Activated T-helper 2 cell treated with anti-CD3 and anti-CD28 coated beads, Interferon-gamma antibody, Interleukin-2, Interleukin-4, amounts not matched to agents 10 μg/mL and 5 μg/mL and 100 μg/mL, durations not matched to agents 14 hours and 24 hours and 36 hours (primary cell): ENCODE measurements at regions not wholly inside any gene's neighbourhood (a gene's known extent, or its start where the extent isn't known, plus 50 kb on each side); places are given as distances from the start of the nearest gene placed in this dataset.

Experiments used
- DNase-seq: peaks from one replicate; pipeline ENCODE4 v3.0.0; 2021; ENCODE audit warnings: low spot score
- H3K27ac Mint-ChIP-seq: one replicate; pipeline ENCODE4 v1.8.0; 2021; ENCODE audit warnings: mixed read lengths
- H3K27me3 Mint-ChIP-seq: one replicate; pipeline ENCODE4 v1.8.0; 2021; ENCODE audit warnings: low read depth, mixed read lengths
- H3K36me3 Mint-ChIP-seq: one replicate; pipeline ENCODE4 v1.8.0; 2021; ENCODE audit warnings: low read depth, mixed read lengths
- H3K4me1 Mint-ChIP-seq: one replicate; pipeline ENCODE4 v1.8.0; 2021; ENCODE audit warnings: low read depth, mixed read lengths
- H3K4me3 Mint-ChIP-seq: one replicate; pipeline ENCODE4 v1.8.0; 2021; ENCODE audit warnings: low read depth, mild to moderate bottlenecking, moderate library complexity, mixed read lengths
- H3K9me3 Mint-ChIP-seq: one replicate; pipeline ENCODE4 v1.8.0; 2021; ENCODE audit warnings: mixed read lengths
- intact Hi-C: fragments of 100-400 bp; cut with micrococcal nuclease; formaldehyde crosslinking; loops from one replicate; pipeline ENCODE4 v1.15.1; 2023

GRCh38 chr1:106494646-106495045, 561.8 kb upstream of the PRMT6 start:
- H3K4me1 Mint-ChIP-seq = no peaks in the 10 kb centered on the region
- H3K27ac Mint-ChIP-seq = no peak overlapping the region
- no peak for DNase-seq
- no peak overlapping the region for H3K4me3 Mint-ChIP-seq
- H3K27me3 Mint-ChIP-seq = no peaks in the 10 kb centered on the region
- intact Hi-C loops = no loop called here
- peaks cover 13% of the 10 kb centered on the region for H3K9me3 Mint-ChIP-seq
- H3K36me3 Mint-ChIP-seq = no peaks in the 10 kb centered on the region

- H3K9me3 Mint-ChIP-seq = peaks cover 19% of the 10 kb centered on the region
- intact Hi-C loops = no loop called here
These were observed 558.2 kb upstream of the PRMT6 start for GRCh38 chr1:106498238-106498637.

GRCh38 chr1:106502659-106503058, 553.8 kb upstream of the PRMT6 start:
- H3K27ac Mint-ChIP-seq = no peak overlapping the region
- intact Hi-C loops = no loop called here

More at GRCh38 chr1:106498238-106498637, 558.2 kb upstream of the PRMT6 start:
- H3K4me3 Mint-ChIP-seq = no peak overlapping the region
- DNase-seq = no peak
- H3K27me3 Mint-ChIP-seq = no peaks in the 10 kb centered on the region
- H3K4me1 Mint-ChIP-seq = no peaks in the 10 kb centered on the region
- H3K27ac Mint-ChIP-seq = no peak overlapping the region
- H3K36me3 Mint-ChIP-seq = no peaks in the 10 kb centered on the region

GRCh38 chr1:106515375-106515774, 541.1 kb upstream of the PRMT6 start:
- Mint-ChIP-seq H3K4me3 (no peak overlapping the region), H3K9me3 (peaks cover 13% of the 10 kb centered on the region), H3K27ac (no peak overlapping the region), H3K36me3 (no peaks in the 10 kb centered on the region), H3K27me3 (no peaks in the 10 kb centered on the region), H3K4me1 (no peaks in the 10 kb centered on the region)
- DNase-seq = no peak
- intact Hi-C loops = no loop called here

More at GRCh38 chr1:106502659-106503058, 553.8 kb upstream of the PRMT6 start:
- Mint-ChIP-seq H3K9me3 (peaks cover 23% of the 10 kb centered on the region), H3K27me3 (no peaks in the 10 kb centered on the region), H3K4me1 (no peaks in the 10 kb centered on the region), H3K36me3 (no peaks in the 10 kb centered on the region), H3K4me3 (no peak overlapping the region)
- DNase-seq = no peak

GRCh38 chr1:106517224-106517623, 539.2 kb upstream of the PRMT6 start:
- H3K4me3 Mint-ChIP-seq = no peak overlapping the region
- no peaks in the 10 kb centered on the region for H3K36me3 Mint-ChIP-seq
- no peak for DNase-seq
- H3K27me3 Mint-ChIP-seq = no peaks in the 10 kb centered on the region
- peaks cover 10% of the 10 kb centered on the region for H3K9me3 Mint-ChIP-seq
- no peaks in the 10 kb centered on the region for H3K4me1 Mint-ChIP-seq
- H3K27ac Mint-ChIP-seq = no peak overlapping the region
- intact Hi-C loops = no loop called here

GRCh38 chr1:106523497-106523896, 533.0 kb upstream of the PRMT6 start:
- intact Hi-C loops = no loop called here

GRCh38 chr1:106524631-106525030, 531.8 kb upstream of the PRMT6 start:
- Mint-ChIP-seq H3K27me3 (no peaks in the 10 kb centered on the region), H3K9me3 (peaks cover 33% of the 10 kb centered on the region), H3K4me3 (no peak overlapping the region), H3K27ac (no peak overlapping the region), H3K4me1 (no peaks in the 10 kb centered on the region), H3K36me3 (no peaks in the 10 kb centered on the region)
- no peak for DNase-seq
- intact Hi-C loops = no loop called here

More at GRCh38 chr1:106523497-106523896, 533.0 kb upstream of the PRMT6 start:
- H3K36me3 Mint-ChIP-seq = no peaks in the 10 kb centered on the region
- H3K4me3 Mint-ChIP-seq = no peak overlapping the region
- no peaks in the 10 kb centered on the region for H3K27me3 Mint-ChIP-seq
- H3K4me1 Mint-ChIP-seq = no peaks in the 10 kb centered on the region
- H3K27ac Mint-ChIP-seq = no peak overlapping the region
- peaks cover 24% of the 10 kb centered on the region for H3K9me3 Mint-ChIP-seq
- no peak for DNase-seq

GRCh38 chr1:106526650-106527049, 529.8 kb upstream of the PRMT6 start:
- Mint-ChIP-seq H3K9me3 (peaks cover 48% of the 10 kb centered on the region), H3K4me3 (no peak overlapping the region), H3K36me3 (no peaks in the 10 kb centered on the region), H3K27ac (no peak overlapping the region), H3K4me1 (no peaks in the 10 kb centered on the region), H3K27me3 (no peaks in the 10 kb centered on the region)
- intact Hi-C loops = no loop called here
- no peak for DNase-seq

GRCh38 chr1:106534612-106535011, 521.9 kb upstream of the PRMT6 start:
- no peak overlapping the region for H3K27ac Mint-ChIP-seq
- intact Hi-C loops = no loop called here
- no peaks in the 10 kb centered on the region for H3K4me1 Mint-ChIP-seq
- H3K9me3 Mint-ChIP-seq = peaks cover 41% of the 10 kb centered on the region
- H3K27me3 Mint-ChIP-seq = no peaks in the 10 kb centered on the region
- DNase-seq = no peak
- H3K36me3 Mint-ChIP-seq = no peaks in the 10 kb centered on the region
- H3K4me3 Mint-ChIP-seq = no peak overlapping the region

- no peaks in the 10 kb centered on the region for H3K4me1 Mint-ChIP-seq
- intact Hi-C loops = no loop called here
- DNase-seq = no peak
- no peaks in the 10 kb centered on the region for H3K36me3 Mint-ChIP-seq
- no peak overlapping the region for H3K27ac Mint-ChIP-seq
- H3K9me3 Mint-ChIP-seq = peaks cover 34% of the 10 kb centered on the region
- H3K27me3 Mint-ChIP-seq = no peaks in the 10 kb centered on the region
- H3K4me3 Mint-ChIP-seq = no peak overlapping the region
These were observed 519.7 kb upstream of the PRMT6 start for GRCh38 chr1:106536741-106537140.

GRCh38 chr1:106548726-106549125, 507.7 kb upstream of the PRMT6 start:
- H3K36me3 Mint-ChIP-seq = no peaks in the 10 kb centered on the region
- intact Hi-C loops = no loop called here
- H3K4me3 Mint-ChIP-seq = no peak overlapping the region
- H3K4me1 Mint-ChIP-seq = no peaks in the 10 kb centered on the region
- no peak for DNase-seq
- no peaks in the 10 kb centered on the region for H3K27me3 Mint-ChIP-seq
- peaks cover 33% of the 10 kb centered on the region for H3K9me3 Mint-ChIP-seq
- H3K27ac Mint-ChIP-seq = no peak overlapping the region

GRCh38 chr1:106554294-106554693, 502.2 kb upstream of the PRMT6 start:
- intact Hi-C loops = no loop called here
- Mint-ChIP-seq H3K4me1 (no peaks in the 10 kb centered on the region), H3K27me3 (no peaks in the 10 kb centered on the region), H3K4me3 (no peak overlapping the region), H3K27ac (no peak overlapping the region), H3K9me3 (peaks cover 44% of the 10 kb centered on the region), H3K36me3 (no peaks in the 10 kb centered on the region)
- DNase-seq = no peak

- H3K9me3 Mint-ChIP-seq = peaks cover 47% of the 10 kb centered on the region
- H3K27me3 Mint-ChIP-seq = no peaks in the 10 kb centered on the region
- no peak overlapping the region for H3K27ac Mint-ChIP-seq
- DNase-seq = no peak
- H3K36me3 Mint-ChIP-seq = no peaks in the 10 kb centered on the region
- H3K4me1 Mint-ChIP-seq = no peaks in the 10 kb centered on the region
- no peak overlapping the region for H3K4me3 Mint-ChIP-seq
- intact Hi-C loops = no loop called here
These were observed 500.9 kb upstream of the PRMT6 start for GRCh38 chr1:106555571-106555970.

GRCh38 chr1:106564192-106564591, 492.3 kb upstream of the PRMT6 start:
- no peak for DNase-seq
- intact Hi-C loops = no loop called here
- H3K9me3 Mint-ChIP-seq = peaks cover 25% of the 10 kb centered on the region
- no peaks in the 10 kb centered on the region for H3K36me3 Mint-ChIP-seq
- no peak overlapping the region for H3K27ac Mint-ChIP-seq
- no peaks in the 10 kb centered on the region for H3K4me1 Mint-ChIP-seq
- no peaks in the 10 kb centered on the region for H3K27me3 Mint-ChIP-seq
- no peak overlapping the region for H3K4me3 Mint-ChIP-seq
